Small intestine (tissue), 7 donors: ENCODE measurements at regions not wholly inside any gene's neighbourhood (a gene's known extent, or its start where the extent isn't known, plus 50 kb on each side); places are given as distances from the start of the nearest gene placed in this dataset.

ENCODE experiments used
- DNase-seq, 2 donors: peaks; one replicate each; pipeline versions ENCODE4 v3.0.0 to v3.0.0-alpha.2; 2013
- FAIRE-seq: peaks from 2 replicates; lab custom pipeline; 2012; peaks lifted over from hg19 to GRCh38; lab: Jason Lieb, UNC
- H3K27ac ChIP-seq, 3 donors: one replicate each; pipeline ENCODE4 v1.5.1; 2013; ENCODE audit warnings: low read length in 2 of 3, mild to moderate bottlenecking in 2 of 3, control low read depth in 1 of 3, inconsistent platforms in 1 of 3, low read depth in 1 of 3, moderate library complexity in 1 of 3
- H3K27me3 ChIP-seq, 3 donors: one replicate each; pipeline ENCODE4 v1.6.1; 2013; ENCODE audit warnings: low read length in 3 of 3, inconsistent platforms in 1 of 3; ENCODE audit not compliant: control insufficient read depth in 3 of 3, insufficient read depth in 3 of 3
- H3K36me3 ChIP-seq, 3 donors: one replicate each; pipeline ENCODE4 v1.6.1; 2013; ENCODE audit warnings: low read length in 3 of 3, inconsistent platforms in 1 of 3, low read depth in 1 of 3, mild to moderate bottlenecking in 1 of 3, moderate library complexity in 1 of 3; ENCODE audit not compliant: control insufficient read depth in 3 of 3, insufficient read depth in 2 of 3
- H3K4me1 ChIP-seq, 3 donors: one replicate each; pipeline ENCODE4 v1.6.1; 2013; ENCODE audit warnings: low read length in 2 of 3, inconsistent platforms in 1 of 3, low read depth in 1 of 3, mild to moderate bottlenecking in 1 of 3, moderate library complexity in 1 of 3; ENCODE audit not compliant: control insufficient read depth in 3 of 3, insufficient read depth in 2 of 3
- H3K4me3 ChIP-seq, 3 donors: one replicate each; pipeline ENCODE4 v1.5.1; 2013; ENCODE audit warnings: low read length in 3 of 3, control low read depth in 1 of 3, inconsistent platforms in 1 of 3, low read depth in 1 of 3, mild to moderate bottlenecking in 1 of 3, moderate library complexity in 1 of 3
- H3K9me3 ChIP-seq, 2 donors: one replicate each; pipeline ENCODE4 v1.6.1; 2013; ENCODE audit warnings: low read depth in 1 of 2, low read length in 1 of 2; ENCODE audit not compliant: control insufficient read depth in 2 of 2, insufficient read depth in 1 of 2
- WGBS, 3 donors: extraction: QIAGEN DNeasy Blood & Tissue Kit; methylation state at CpG; one replicate each; pipeline ENCODE4 v1.1.7; 2013; 5-methylcytosine and 5-hydroxymethylcytosine counted together
- donor health status: healthy with polysubstance abuse.
- donor health status: control.
- donor health status: control.
- donor health status: Bipolar disorder and iron deficiency.
- donor health status: healthy.

- no peaks in the 10 kb centered on the region for H3K27me3 ChIP-seq
- H3K4me1 ChIP-seq: no peaks in the 10 kb centered on the region
- no peaks in the 10 kb centered on the region for H3K9me3 ChIP-seq
- H3K27ac ChIP-seq: no peak overlapping the region
- no peak for DNase-seq
- WGBS, 3 donors: 59 to 84% (median 74%) methylated on average over 1 of the region's 1 CpG
- no peak overlapping the region for H3K4me3 ChIP-seq
- no peak for FAIRE-seq
- H3K36me3 ChIP-seq: no peaks in the 10 kb centered on the region
Measured at GRCh38 chr12:60398547-60398946, 802.7 kb downstream of the SLC16A7 start.

- 93% methylated on average over 5 of the region's 5 CpGs for WGBS, 3 donors
- no peak overlapping the region for H3K4me3 ChIP-seq
- H3K36me3 ChIP-seq: no peaks in the 10 kb centered on the region
Measured at GRCh38 chr12:60399064-60399463, 803.2 kb downstream of the SLC16A7 start.

DNA sequence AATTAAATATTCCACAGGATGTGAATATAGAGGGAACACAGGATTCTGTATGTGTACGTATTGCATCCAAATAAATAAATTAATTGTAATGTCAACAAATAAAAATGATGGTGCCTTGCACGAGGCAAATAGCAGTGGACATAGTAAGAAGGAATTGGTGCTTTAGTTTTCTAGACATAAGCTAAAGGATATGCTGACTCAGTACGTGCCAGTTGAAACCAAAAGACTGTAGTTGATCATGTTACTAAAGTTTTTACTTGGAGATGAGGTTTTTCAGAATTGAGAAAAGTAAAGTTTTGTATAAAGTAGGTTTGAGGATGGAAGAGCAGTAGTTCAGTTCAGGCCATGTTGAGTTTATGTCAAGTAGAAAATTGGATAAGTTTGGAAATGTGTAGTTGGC lies 807.2 kb downstream of the SLC16A7 start:
- 72 to 81% (median 75%) methylated on average over 3 of the region's 3 CpGs for whole genome bisulfite sequencing, 3 donors
- DNase-seq (no peak), FAIRE-seq (no peak)
- Histone ChIP-seq H3K4me3 (no peak overlapping the region), H3K9me3 (no peaks in the 10 kb centered on the region), H3K36me3 (no peaks in the 10 kb centered on the region), H3K27me3 (no peaks in the 10 kb centered on the region), H3K27ac (no peak overlapping the region), H3K4me1 (no peaks in the 10 kb centered on the region)

More at GRCh38 chr12:60399064-60399463, 803.2 kb downstream of the SLC16A7 start:
- FAIRE-seq: no peak
- no peaks in the 10 kb centered on the region for H3K4me1 ChIP-seq
- no peak for DNase-seq
- no peak overlapping the region for H3K27ac ChIP-seq
- no peaks in the 10 kb centered on the region for H3K27me3 ChIP-seq
- H3K9me3 ChIP-seq: no peaks in the 10 kb centered on the region

GRCh38 chr12:60415351-60415750 lies 819.5 kb downstream of the SLC16A7 start:
- H3K4me3 ChIP-seq: no peak overlapping the region
- no peaks in the 10 kb centered on the region for H3K4me1 ChIP-seq
- no peaks in the 10 kb centered on the region for H3K27me3 ChIP-seq
- DNase-seq (peak in 1 of 2 donors; percentile 2), FAIRE-seq (no peak)
- 74 to 94% (median 82%) methylated on average over 1 of the region's 1 CpG for WGBS, 3 donors
- H3K27ac ChIP-seq: no peak overlapping the region
- no peaks in the 10 kb centered on the region for H3K36me3 ChIP-seq
- H3K9me3 ChIP-seq: peaks cover 0 to 10% of the 10 kb centered on the region in 2 donors

- Histone ChIP-seq H3K4me1 (no peaks in the 10 kb centered on the region), H3K4me3 (no peak overlapping the region), H3K9me3 (peaks cover 0 to 8% of the 10 kb centered on the region in 2 donors), H3K27me3 (no peaks in the 10 kb centered on the region), H3K36me3 (no peaks in the 10 kb centered on the region), H3K27ac (no peak overlapping the region)
- 41 to 70% (median 62%) methylated on average over 2 of the region's 2 CpGs for WGBS, 3 donors
- DNase-seq (no peak), FAIRE-seq (no peak)
Measured at GRCh38 chr12:60419986-60420385, 824.2 kb downstream of the SLC16A7 start.

DNA sequence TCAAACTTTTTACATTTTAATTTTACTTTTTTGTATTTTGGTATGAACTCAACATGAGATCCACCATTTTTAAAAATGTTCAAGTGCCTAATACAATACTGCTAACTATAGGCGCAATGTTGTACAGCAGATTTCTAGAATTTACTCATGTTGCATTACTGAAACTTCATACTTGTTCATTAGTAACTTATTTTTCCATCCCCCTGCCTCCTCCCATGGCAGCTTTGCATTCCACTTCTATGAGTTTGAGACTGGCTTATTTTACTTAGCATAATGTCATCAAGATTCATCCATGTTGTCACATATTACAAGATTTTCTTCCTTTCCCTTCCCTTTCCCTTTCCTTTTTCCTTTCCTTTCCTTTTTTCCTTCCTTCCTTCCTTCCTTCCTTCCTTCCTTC lies 825.9 kb downstream of the SLC16A7 start:
- Histone ChIP-seq H3K27me3 (no peaks in the 10 kb centered on the region), H3K4me1 (no peaks in the 10 kb centered on the region), H3K4me3 (no peak overlapping the region), H3K9me3 (peaks cover 0 to 3% of the 10 kb centered on the region in 2 donors), H3K27ac (no peak overlapping the region), H3K36me3 (no peaks in the 10 kb centered on the region)
- DNase-seq: no peak
- no peak for FAIRE-seq
- 92 to 97% (median 94%) methylated on average over 1 of the region's 1 CpG for WGBS, 3 donors

GRCh38 chr12:60437297-60437696 lies 841.5 kb downstream of the SLC16A7 start:
- FAIRE-seq (no peak), DNase-seq (no peak)
- Histone ChIP-seq H3K27me3 (no peaks in the 10 kb centered on the region), H3K4me3 (no peak overlapping the region), H3K4me1 (no peaks in the 10 kb centered on the region), H3K9me3 (no peaks in the 10 kb centered on the region), H3K27ac (no peak overlapping the region), H3K36me3 (no peaks in the 10 kb centered on the region)
- WGBS, 3 donors: 60 to 83% (median 61%) methylated on average over 1 of the region's 1 CpG

DNA sequence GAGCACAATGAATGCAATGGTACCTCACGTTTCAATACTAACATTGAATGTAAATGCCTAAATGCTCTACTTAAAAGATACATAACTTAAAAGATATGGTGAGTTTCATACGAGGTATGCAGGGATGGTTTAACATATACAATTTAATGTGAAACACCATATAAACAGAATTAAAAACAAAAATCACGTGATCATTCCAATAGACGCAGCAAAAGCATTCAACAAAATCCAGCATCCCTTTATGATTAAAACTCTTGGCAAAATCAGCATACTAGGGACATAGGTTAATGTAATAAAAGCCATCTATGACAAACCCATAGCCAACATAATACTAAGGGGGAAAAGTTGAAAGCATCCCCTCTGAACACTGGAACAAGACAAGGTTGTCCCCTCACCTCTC lies 845.7 kb downstream of the SLC16A7 start:
- no peak overlapping the region for H3K27ac ChIP-seq
- no peak overlapping the region for H3K4me3 ChIP-seq
- FAIRE-seq (no peak), DNase-seq (no peak)
- H3K9me3 ChIP-seq: peaks cover 0 to 3% of the 10 kb centered on the region in 2 donors
- no peaks in the 10 kb centered on the region for H3K27me3 ChIP-seq
- no peaks in the 10 kb centered on the region for H3K4me1 ChIP-seq
- H3K36me3 ChIP-seq: no peaks in the 10 kb centered on the region
- WGBS, 3 donors: 75 to 84% (median 81%) methylated on average over 4 of the region's 4 CpGs

DNA sequence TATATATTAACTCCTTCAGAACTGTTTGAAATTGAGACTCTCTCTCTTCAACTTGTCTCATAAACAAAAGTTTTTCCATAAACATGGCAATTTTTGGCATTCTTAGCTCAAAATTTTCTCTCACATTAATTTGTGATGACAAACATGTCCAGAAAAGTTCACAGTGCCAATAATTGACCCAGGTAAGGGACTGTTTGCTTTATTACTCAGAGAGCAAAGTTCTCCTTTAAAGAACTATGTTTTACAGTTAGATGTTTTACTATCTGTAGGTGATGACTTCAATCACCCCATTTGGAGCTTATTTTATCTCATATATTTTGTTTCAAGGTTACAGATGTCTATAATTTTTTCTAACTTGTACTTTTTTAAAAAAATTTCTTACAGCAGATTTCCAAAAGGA lies 855.6 kb downstream of the SLC16A7 start:
- no peaks in the 10 kb centered on the region for H3K27me3 ChIP-seq
- no peak overlapping the region for H3K4me3 ChIP-seq
- no peak overlapping the region for H3K27ac ChIP-seq
- FAIRE-seq (no peak), DNase-seq (peak in 1 of 2 donors; percentile 36)
- no peaks in the 10 kb centered on the region for H3K9me3 ChIP-seq
- H3K36me3 ChIP-seq: no peaks in the 10 kb centered on the region
- no peaks in the 10 kb centered on the region for H3K4me1 ChIP-seq
